Activated naive CD8-positive, alpha-beta T cell treated with anti-CD3 and anti-CD28 coated beads, Interleukin-2, amount 50 U/mL, for 16 hours (primary cell): ENCODE measurements at regions not wholly inside any gene's neighbourhood (a gene's known extent, or its start where the extent isn't known, plus 50 kb on each side); places are given as distances from the start of the nearest gene placed in this dataset.
"Not testable (repeated sequence)": the region's sequence is repeated elsewhere in the genome, so short reads cannot be mapped to it uniquely, and the experiment has no call there.

ENCODE experiments used
- DNase-seq: peaks from one replicate; pipeline ENCODE4 v3.0.0-alpha.2; 2020; ENCODE audit warnings: low read depth, low spot score

DNA sequence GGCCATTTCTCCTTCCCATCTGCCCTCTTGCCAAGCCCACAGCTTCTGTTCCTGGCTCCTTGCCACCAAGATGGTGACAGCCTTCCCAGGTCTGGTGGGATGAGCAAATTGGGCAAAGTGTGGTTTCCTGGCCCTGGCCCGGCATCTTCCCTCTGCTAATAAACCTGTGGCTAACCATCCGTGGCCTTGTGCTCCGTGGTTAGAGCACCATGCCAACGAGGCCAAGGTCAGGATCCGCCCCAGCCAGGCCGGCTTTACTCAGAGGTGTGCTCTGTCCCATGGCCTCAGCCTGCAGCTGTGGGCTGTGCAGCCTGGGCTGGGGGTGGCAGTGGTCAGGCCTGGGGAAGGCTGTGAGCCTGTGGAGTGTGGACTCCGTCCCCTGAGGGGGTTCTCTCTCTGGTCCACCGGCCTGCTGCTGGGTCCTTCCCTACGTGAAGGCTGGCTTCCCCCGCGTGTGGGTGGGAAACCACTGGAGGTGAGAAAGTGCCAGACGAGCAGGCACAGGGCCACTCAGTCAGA is 117.4 kb downstream of the VEGFA start:
- no peak for DNase-seq

DNA sequence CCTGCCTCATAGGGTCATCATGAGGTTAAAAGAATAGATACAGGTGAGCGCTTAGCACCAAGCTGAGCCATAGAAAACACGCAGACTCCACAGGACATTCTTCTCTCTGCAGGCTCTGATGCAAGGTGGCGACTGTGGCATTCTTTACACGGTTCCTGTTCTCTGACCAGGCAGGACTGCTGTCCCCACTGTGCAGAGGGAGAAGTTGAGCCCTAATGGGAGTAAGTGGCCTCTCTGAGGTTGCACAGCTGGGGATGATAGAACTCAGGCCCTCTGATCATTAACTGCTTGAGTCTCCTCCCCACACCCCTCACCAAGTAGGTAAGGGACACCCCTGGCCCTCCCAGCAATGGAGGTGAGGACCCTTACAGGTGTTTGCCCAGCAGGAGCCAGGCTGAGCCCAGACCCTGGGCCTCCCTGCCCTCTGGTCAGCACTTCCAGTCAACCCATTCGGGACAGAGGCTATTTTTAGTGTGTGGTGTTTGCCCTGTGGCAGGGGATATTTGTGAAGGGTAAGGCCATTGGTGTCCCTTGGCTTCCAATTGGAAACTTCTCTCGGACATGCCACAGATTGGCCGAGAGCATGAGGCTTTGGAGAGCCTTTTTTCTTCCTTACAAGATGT is 116.8 kb downstream of the VEGFA start:
- DNase-seq, result no peak

DNA sequence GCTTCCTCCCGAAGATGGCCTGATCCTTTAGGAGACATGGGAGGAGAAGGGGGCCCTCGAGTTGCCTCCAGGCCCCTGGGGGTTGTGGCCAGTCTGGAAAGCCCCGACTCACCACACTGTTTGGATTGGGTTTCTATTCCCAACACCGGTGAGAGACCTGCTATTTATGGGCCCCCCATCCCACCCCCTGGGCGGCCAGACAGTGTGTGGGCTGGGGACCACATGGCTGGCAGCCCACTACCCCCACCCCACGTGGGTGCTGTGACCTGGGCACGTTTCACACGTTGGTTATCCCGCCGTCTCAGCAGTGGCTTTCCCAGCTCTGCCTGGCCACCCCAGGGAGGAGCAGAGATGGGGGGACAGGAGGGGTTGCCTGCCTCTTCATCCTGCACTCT is 116.1 kb downstream of the VEGFA start:
- no peak for DNase-seq

DNA sequence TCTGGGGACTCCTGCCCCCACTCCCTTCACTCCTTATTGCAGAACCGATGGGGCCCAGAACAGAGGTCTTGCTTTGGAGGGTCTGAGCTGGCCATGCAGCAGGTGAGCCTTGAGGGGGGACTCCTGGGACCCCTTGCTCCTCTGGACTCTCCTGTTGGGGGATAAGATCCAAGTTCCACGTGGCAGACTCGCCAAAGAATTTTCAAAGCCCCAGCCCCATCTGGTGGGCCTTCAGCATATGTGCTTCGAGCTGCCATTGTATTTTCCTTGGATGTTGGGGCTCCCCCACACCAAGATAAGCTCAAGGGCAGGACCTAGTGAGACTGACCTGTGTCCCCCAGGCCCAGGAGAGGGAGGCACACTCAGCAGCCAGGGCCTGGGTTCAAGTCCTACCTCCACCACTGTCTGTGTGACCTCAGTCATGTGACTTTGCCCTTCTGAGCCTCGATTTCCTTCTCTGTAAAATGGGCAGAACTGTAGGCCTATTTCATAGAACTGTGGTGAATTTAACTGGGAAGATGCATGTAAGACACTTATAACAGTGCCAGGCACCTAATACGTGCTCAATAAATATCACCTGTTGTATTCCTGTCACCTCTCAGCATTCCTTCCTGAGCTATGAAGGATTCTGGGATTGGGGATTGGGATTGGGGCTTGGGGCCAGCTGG is 115.5 kb downstream of the VEGFA start:
- no peak for DNase-seq

DNA sequence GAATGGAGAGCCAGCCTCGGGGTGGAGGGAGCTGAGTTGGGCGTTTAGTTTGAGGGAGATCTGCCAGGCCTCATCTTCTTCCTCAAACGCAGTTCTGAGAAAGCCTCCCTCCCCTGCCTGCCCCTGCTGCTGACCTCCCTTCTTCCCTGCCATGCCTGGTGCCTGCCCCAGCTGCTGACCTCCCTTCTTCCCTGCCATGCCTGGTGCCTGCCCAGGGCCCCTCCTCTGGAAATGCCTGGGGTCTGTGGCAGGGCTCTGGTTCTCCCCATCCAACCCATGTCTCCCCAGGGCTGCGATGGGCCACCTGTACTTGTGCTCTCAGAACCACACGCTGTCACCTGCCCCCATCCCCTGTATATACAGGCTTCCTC is 114.6 kb downstream of the VEGFA start:
- no peak for DNase-seq

DNA sequence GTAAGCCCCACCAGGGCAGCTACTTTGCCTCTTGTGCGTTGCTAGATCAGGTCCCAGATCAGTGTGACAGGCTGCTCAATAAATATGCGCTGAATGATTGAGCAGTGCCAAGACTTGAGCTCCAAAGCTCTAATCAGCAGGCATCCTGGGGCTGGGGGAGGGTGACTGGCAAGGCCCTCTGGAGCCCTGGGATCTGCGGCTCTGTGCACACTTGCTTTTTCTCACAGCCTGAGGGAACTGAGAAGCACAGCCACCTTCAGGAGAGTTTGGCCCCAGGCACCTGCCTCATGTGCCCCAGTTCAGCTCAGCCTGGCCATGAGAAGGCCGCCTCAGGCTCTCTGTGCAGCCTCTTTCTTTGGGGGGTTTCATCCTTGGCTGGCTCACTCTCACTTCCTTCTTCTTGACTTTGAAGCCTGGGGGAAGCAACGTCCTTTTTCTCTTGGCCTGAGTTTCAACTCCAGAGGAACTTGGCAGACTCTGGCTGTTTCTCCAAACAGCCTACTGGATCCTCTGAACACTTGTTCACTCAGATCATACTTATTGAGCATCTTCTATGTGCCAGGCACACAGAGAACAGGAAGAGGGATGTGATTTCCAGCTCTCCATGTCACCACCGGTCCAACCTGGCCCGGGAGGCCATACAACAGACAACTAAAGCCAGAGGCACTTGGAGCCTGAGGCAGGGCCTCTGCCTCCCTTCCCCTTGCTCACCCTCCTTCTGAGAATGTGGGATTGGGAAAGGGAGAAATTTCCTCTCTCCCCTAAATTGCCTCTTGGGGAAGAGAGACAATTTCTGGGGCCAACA is 114.0 kb downstream of the VEGFA start:
- DNase-seq, result no peak

DNA sequence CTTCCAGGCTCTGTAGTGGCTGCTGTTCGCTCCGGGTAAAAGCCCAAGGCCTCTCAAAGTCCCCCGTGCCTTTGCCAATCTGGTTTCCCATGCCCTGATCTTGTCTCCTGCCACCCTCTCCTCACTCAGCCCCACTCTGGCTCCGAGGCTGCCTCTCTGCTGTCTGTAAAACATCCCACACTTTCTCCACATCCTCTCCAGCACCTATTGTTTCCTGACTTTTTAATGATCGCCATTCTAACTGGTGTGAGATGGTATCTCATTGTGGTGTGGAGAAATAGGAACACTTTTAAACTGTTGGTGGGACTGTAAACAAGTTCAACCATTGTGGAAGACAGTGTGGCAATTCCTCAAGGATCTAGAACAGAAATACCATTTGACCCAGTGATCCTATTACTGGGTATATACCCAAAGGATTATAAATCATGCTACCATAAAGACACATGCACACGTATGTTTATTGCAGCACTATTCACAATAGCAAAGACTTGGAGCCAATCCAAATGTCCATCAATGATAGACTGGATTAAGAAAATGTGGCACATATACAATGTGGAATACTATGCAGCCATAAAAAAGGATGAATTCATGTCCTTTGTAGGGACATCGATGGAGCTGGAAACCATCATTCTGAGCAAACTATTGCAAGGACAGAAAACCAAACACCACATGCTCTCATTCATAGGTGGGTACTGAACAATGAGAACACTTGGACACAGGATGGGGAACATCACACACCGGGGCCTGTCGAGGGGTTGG is 112.9 kb downstream of the VEGFA start:
- not testable (repeated sequence) for DNase-seq

DNA sequence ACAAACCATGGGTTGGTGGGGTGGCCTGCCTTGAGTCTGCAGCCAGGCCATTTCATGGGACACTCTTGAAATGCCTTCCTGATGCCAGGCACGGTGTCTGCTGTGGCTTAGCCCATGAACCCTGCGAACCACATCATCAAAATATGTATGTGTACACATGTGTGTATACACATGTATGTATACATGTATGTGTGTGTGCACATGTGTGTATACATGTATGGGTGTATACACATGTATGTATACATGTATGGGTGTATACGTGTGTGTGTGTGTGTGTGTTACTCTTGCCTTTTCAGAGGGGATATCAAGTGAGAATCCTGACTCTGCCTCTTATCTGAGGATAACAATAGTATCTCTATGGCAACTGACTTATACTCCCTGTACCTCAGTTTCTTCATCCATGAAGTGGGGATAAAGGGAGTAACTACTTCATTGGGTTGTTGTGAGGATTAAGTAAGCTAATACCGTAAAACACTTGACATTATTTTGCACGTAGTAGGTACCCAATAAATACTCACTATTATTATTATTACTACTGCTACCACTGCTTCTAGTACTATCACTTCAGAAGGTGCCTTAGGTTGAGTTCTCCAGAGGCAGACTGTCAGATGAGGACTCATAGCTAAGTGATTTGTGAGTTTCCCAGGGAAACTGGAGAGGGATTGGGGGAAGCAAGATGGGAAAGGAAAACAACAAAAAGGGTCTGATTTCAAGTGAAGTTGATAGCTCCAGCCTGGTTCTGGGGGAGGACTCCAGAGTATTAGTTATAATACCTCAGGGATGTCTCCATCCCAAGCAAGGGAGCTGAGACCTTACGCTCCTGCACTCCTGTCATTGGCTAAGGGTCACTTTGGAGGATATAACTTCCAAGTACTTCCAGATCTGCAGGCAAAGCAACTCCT is 110.5 kb downstream of the VEGFA start:
- DNase-seq, result no peak

DNA sequence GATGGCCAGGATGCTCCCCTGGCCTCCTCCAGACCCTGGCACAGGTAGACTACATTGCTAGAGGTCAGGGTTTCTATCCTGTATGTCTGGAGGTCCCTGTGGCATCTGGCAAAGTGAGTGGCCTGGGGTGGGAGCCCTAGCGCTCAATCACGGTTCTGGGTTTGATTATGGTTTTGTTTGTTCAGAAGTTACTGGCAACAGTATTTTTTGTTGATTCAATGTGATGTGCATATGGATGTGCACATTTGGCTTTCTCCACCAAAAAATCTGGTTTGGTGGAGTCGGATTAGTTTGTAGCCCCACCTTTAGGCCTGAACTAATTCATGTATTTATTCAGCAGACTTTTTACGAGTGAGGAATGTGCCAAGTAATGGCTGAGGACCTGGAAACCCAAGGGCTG is 109.7 kb downstream of the VEGFA start:
- DNase-seq, result no peak

DNA sequence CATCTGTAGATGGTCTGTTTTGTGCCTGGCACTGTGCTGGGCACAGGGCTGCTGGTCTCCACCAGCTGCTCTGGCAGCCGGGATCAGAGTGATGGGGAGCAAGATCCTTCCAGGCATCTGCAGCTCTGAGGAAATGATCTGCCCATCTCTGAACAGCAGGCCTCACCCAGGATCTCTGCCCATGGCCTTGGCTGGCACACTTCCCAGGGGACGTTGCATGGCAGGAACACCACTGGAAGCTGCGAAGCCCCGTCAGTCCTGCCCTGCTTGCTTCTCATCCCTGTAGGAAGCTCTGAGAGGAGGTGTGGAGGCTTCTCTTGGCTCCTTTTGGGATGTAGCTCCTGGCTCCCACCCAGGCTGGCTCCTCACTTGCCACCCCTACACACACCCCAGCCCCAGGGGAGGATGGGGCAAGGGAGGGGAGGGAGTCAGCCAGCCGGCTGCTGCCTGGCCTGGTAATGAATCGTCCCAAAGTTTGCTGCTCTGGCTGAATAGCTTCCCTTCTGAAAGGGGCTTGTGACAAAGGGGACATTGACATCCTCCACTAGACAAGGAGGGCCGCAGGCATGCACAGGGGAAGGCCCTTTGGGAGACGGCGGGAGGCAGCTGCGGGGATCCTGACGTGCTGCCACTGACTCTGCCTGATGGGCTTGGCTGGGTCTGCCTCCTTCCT is 108.9 kb downstream of the VEGFA start:
- DNase-seq, result no peak

DNA sequence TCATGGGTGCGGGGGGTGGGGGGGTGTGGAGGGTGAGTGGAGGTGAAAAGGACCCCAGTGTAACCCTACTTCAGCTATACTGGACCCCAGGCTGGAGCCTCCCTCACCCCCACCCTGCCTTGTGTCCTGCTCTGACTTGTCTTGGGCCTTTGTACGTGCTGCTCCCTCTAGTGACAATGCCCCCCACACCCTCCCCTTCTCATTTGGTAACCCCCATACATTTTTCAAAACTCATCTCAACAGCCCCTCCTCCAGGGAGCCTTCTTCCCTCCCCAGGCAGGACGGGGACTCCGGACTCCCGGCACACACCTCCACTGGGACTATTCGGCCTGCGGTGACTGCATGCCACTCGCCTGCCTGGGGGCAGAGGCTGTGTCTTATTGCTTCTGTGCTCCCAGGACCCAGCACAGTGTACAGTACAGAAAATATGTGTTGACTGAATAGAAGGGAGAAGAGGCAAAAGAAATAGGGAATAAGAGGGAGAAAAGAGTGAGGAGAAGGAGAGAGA is 108.2 kb downstream of the VEGFA start:
- DNase-seq, result no peak

DNA sequence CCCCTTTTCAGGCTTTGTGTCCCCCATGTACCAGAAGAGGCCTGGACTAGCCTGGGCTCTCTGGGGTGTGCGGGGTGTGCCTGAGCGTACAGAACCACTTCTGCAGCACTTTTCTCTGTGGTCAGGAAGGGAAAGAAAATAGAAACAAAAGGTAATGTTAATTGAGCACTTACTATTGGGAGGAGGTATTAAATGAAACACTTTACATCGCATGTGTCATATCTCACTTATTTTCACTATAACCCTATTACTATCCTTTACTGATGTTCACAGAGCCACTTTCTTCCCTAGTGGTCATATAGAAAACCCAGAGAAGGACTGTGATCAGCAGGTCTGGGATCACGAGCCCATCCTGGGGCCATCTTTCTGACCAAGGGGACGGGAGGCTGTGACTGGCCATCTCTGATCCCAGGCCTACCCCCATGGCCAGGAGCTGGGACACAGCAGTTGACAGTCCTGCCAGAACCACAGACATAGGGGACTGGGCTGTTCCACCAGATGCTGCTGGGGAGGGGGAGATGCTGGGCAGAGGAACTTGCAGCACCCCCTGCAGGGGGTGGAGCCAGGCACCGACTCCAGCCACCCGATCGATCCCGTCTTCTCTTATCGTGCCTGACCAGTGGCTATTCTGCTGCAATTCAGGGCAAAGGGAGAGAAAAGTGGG is 107.6 kb downstream of the VEGFA start:
- DNase-seq, result no peak

DNA sequence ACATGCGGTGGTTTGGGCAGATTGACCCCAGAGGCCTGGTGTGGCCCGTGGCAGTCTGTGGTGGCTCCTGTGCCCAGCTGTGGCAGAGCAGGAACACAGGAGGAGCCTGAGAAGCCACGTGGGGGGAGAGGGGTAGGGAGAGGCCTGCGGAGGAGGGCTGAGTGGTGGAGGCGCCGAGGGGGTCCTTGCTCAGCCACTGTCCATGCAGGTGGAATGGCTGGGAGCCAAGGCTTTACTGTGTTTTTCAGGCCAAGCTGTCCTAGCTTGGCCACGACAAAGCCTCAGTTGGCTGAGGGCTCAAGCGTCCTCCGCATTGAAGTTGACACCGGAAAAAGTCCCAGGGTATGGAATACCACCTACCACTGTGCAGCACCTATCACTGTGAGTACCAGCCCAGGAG is 107.0 kb downstream of the VEGFA start:
- DNase-seq, result no peak

DNA sequence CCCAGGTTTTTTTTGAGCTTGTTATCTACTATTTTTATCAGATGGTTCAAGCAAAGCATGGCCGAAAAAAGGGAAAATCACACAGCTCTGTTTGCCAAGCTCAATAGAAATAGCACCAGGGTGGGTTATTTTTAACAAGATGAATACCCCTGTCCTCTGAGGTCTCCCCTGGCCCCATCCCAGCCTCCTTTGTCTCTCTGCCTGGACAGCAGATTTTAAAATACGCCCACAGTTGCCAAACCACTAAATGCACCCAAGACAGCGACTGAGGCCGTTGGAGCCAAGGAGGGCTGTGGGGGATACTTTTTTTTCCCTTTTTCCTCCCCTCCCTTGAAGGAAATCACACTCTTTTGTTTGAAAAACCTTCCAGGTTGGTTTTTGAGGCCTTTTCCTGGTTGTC is 106.6 kb downstream of the VEGFA start:
- no peak for DNase-seq

DNA sequence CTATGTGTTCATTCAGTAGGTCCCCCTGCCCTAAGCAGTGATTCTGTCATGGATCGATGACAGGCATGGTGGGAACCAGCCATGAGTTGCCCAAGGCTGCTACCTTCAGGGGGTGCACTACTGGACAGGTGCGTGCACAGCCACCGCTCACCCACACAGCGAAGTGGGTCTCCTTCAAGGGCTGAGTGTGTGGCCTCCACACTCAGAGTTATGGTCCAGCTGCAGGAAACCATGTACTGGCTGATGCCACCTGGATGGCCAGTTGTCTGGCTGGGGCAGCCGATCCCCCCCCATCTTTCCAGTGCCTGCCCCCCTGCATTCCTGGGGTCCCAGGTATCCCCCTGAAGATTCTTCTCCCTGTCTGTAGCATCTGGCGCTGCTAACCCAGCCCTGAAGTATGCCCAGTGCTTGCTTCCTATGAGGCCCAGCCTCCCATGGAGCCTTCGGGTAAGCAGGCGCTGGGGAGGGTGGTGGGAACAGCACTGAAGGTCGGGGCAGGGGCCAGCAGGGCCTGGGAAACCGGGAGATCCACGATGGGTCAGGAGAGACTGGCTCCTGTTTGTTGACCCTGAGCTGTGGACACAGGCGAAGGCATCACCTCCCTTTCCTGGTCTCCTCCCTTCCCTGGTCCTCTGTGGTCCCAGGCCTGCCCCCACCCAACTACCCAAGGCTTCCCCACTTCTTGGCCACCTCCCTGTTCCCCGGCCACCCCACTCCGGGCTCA is 106.0 kb downstream of the VEGFA start:
- DNase-seq, result no peak

DNA sequence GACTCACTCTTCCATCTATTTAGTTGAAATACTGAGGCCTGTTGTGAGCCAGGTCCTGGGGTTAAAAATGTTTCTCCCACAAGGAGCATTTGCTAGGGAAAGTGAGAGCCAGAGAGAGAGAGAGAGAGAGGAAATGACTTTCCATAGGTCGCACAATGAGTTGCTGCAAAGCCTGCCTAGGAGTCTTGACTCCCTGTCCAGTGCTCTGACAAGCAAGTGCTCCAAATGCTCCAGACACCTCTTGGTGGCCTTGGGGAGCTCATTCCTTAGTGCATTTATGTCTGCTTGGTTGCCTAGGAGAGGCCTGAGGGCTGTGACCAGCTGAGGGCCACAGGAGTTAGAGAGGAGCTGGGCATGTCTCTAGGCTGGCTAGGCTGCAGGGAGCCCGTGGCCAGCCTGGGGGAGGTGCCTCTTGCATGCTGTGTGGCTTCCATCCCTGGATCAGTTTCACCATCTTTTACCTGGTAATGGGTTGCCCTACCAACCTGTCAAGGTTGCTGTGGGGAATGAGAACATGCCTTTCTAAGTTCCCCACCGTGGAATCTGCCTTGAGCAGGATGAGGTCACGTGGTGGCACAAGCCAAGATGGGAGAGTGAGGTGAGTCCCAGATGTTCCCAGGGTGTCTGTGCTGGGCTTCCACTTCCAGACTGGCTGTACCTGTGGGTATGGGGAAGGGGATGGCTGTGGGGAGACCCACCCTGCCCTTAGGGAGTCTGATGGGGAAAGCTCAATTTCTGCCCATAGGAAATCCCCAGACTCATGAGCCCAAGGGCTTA is 105.0 kb downstream of the VEGFA start:
- DNase-seq, result no peak

DNA sequence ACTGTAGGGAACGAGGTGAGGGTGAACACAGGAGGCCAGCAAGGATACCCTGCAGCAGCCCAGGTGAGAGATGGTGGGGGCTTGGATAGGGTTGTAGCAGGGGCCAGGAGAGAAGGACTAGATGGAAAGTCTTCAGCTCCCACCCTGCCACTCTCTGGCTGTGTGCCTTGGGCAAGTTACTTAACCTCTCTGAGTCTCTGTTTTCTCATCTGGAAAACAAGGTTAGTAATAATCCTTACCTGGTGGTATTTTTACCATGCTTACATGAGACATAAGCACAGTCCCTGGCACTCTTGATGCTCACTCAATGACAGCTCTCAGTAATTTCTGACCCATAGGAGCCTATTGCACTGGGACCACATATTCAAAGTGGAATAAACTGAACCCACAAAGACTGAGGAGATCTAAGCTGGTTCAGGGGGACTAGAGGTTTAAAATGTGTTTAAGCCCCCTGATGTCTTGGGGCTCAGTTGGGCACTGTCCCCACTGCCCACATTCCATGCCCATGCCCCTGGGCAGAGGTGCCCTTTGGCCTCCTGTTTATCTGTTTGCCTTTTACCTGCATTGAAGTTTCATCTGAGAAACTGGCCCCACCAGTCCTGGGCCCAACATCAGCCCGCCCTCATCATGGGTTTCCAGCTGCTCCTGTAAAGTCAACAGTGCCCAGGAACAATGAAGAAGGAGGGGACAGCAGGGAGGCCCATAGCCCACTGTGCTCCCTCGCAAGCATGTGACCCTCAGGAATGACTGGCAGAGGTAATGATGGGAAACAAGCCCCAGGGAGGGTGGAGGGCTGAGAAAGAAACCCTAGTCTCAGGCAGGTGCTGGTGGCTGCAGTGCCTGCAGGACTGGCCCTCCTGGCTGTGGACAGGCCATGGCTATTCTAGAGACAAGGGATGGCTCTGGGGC is 104.0 kb downstream of the VEGFA start:
- DNase-seq, result no peak
